Sigmoid colon (tissue), 4 donors: ENCODE measurements at regions not wholly inside any gene's neighbourhood (a gene's known extent, or its start where the extent isn't known, plus 50 kb on each side); places are given as distances from the start of the nearest gene placed in this dataset.

ENCODE experiments used
- CTCF ChIP-seq, 4 experiments: fragments of 450-650 bp in 3 of 4; fragments of 200-600 bp in 1 of 4; IDR thresholded peaks; one replicate each; pipeline ENCODE4 v1.5.1; 2016 to 2019; ENCODE audit warnings: antibody characterized with exemption in 4 of 4, mild to moderate bottlenecking in 3 of 4, moderate library complexity in 2 of 4
- EP300 ChIP-seq, 4 donors: sonication (generic); formaldehyde crosslinking; IDR thresholded peaks; one replicate each; pipeline ENCODE4 v1.6.1; 2017; ENCODE audit warnings: antibody characterized with exemption in 4 of 4
- POLR2A ChIP-seq, 2 donors: fragments of 450-650 bp; IDR thresholded peaks; one replicate each; pipeline ENCODE4 v1.6.1; 2016; ENCODE audit warnings: antibody characterized with exemption in 2 of 2, mild to moderate bottlenecking in 2 of 2, moderate library complexity in 2 of 2
- POLR2AphosphoS5 ChIP-seq, 4 donors: sonication (generic); formaldehyde crosslinking; IDR thresholded peaks; one replicate each; pipeline ENCODE4 v1.6.1; 2017; ENCODE audit warnings: antibody characterized with exemption in 4 of 4

- TF ChIP-seq CTCF (IDR thresholded peaks at IDR 0.05) (no peak), EP300 (IDR thresholded peaks at IDR 0.05) (no peak), POLR2A (IDR thresholded peaks at IDR 0.05) (no peak), POLR2AphosphoS5 (IDR thresholded peaks at IDR 0.05) (no peak)
Observed at GRCh38 chr5:29944327-29944726, 1249.2 kb upstream of the CDH6 start.
